Heart left ventricle (tissue), 13 donors: ENCODE measurements at regions not wholly inside any gene's neighbourhood (a gene's known extent, or its start where the extent isn't known, plus 50 kb on each side); places are given as distances from the start of the nearest gene placed in this dataset.

Experiments used
- POLR2A ChIP-seq, 2 donors: fragments of 450-650 bp; IDR thresholded peaks; one replicate each; pipeline ENCODE4 v1.6.1; 2017; ENCODE audit warnings: antibody characterized with exemption in 2 of 2, mild to moderate bottlenecking in 2 of 2, moderate library complexity in 2 of 2
- TF ChIP-seq, protein P1 (sequence below), 12 donors: fragments of 200-600 bp; sonication (generic) in 4 of 12; IDR thresholded peaks; one replicate each; pipeline versions ENCODE4 v1.5.0 to v1.8.0; 2018 to 2022; ENCODE audit warnings: antibody characterized with exemption in 12 of 12, mild to moderate bottlenecking in 5 of 12
- donor health status: ischemic (EF 13 %, LVEDD 7.1; RV severe dilation, severe dysfunction).
- donor health status: DM: no; HTN: yes; CAD: no.
- donor health status: DM: no; HTN: no; CAD: no.
- donor health status: ischemic (EF 25% LVEDD 6.9; RV normal size, moderate dysfunction).
- donor health status: ischemic (EF 25% LVEDD 5.7; RV mildly dilated, moderate dysfunction).
- donor health status: ischemic (EF 35%, LVEDD 5.7; RV mildly dilated, moderate dysfunction).
- donor health status: nonischemic (EF 11% LVEDD 7.7; RV severe dilation, severe dysfunction).
- donor health status: DM: yes; HTN: yes; CAD: no.
- donor health status: PGD.
- donor health status: ischemic (EF 29% LVEDD 5.4; RV normal size, mild dysfunction).
- donor health status: nonischemic (EF 23%, LVEDD 6.1; RV moderate dilation, normal function).

- TF ChIP-seq, protein P1, sequence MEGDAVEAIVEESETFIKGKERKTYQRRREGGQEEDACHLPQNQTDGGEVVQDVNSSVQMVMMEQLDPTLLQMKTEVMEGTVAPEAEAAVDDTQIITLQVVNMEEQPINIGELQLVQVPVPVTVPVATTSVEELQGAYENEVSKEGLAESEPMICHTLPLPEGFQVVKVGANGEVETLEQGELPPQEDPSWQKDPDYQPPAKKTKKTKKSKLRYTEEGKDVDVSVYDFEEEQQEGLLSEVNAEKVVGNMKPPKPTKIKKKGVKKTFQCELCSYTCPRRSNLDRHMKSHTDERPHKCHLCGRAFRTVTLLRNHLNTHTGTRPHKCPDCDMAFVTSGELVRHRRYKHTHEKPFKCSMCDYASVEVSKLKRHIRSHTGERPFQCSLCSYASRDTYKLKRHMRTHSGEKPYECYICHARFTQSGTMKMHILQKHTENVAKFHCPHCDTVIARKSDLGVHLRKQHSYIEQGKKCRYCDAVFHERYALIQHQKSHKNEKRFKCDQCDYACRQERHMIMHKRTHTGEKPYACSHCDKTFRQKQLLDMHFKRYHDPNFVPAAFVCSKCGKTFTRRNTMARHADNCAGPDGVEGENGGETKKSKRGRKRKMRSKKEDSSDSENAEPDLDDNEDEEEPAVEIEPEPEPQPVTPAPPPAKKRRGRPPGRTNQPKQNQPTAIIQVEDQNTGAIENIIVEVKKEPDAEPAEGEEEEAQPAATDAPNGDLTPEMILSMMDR (IDR thresholded peaks at IDR 0.05), result no peak
- no peak for TF ChIP-seq POLR2A (IDR thresholded peaks at IDR 0.05)
Measured at GRCh38 chr11:116055064-116055463, 550.8 kb upstream of the CADM1 start.
